Adrenal gland (tissue), 5 donors: ENCODE measurements at regions not wholly inside any gene's neighbourhood (a gene's known extent, or its start where the extent isn't known, plus 50 kb on each side); places are given as distances from the start of the nearest gene placed in this dataset.

ENCODE experiments used
- CTCF ChIP-seq, 6 experiments: fragments of 450-650 bp in 4 of 6; fragments of 200-600 bp in 2 of 6; sonication (generic) in 1 of 6; IDR thresholded peaks; 1 replicate in 5 of 6; 2 replicates in 1 of 6; pipeline versions ENCODE4 v1.5.1 to v1.8.0; 2016 to 2021; ENCODE audit warnings: antibody characterized with exemption in 6 of 6, mild to moderate bottlenecking in 2 of 6, moderate library complexity in 1 of 6
- POLR2A ChIP-seq, 2 donors: fragments of 450-650 bp; IDR thresholded peaks; one replicate each; pipeline ENCODE4 v1.6.1; 2017; ENCODE audit warnings: antibody characterized with exemption in 2 of 2, mild to moderate bottlenecking in 2 of 2, moderate library complexity in 1 of 2
- donor health status: DM: no; HTN: no; CAD: no.

DNA sequence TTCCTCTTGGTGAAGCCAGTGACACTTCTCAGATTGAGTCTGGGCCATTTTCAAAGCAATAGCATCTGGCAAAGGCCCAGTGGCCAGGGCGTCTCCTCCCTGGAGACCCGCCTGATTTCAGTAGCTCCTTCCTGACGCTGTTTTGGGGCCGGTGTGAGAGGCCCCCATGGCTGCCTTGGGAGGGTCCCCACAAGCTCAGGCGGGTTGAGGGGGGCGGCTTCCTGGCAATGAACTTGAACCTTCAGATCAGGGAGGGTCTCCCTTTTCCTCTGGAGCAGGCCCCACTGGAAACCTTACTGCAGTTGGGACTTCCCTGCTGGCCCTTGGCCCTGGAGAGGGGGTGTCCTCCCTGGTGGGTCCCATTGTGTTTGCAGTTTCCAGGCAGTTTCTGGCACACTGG lies 121.2 kb downstream of the CRYAA start:
- TF ChIP-seq POLR2A (IDR thresholded peaks at IDR 0.05) (no peak), CTCF (IDR thresholded peaks at IDR 0.05) (no peak)
